CD14-positive monocyte (primary cell): ENCODE measurements at regions not wholly inside any gene's neighbourhood (a gene's known extent, or its start where the extent isn't known, plus 50 kb on each side); places are given as distances from the start of the nearest gene placed in this dataset.

Experiments
- DNase-seq, 3 donors: peaks; one replicate each; pipeline ENCODE4 v3.0.0-alpha.2; 2011 to 2022
- H2AFZ ChIP-seq: 2 replicates; pipeline ENCODE4 v1.6.0; 2012; ENCODE audit warnings: mild to moderate bottlenecking, low read depth, low read length, inconsistent platforms; ENCODE audit not compliant: insufficient read depth, poor library complexity, severe bottlenecking
- H3K27ac ChIP-seq, 2 donors: 1 replicate in 1 of 2; 2 replicates in 1 of 2; pipeline ENCODE4 v1.5.1; 2012 to 2013; ENCODE audit warnings: low read length in 2 of 2, control low read depth in 1 of 2, inconsistent platforms in 1 of 2, low read depth in 1 of 2, mild to moderate bottlenecking in 1 of 2
- H3K27me3 ChIP-seq, 2 donors: one replicate each; pipeline versions ENCODE4 v1.6.0 to v1.6.1; 2011 to 2013; ENCODE audit warnings: low read length in 2 of 2; ENCODE audit not compliant: control insufficient read depth in 2 of 2, insufficient read depth in 2 of 2
- H3K36me3 ChIP-seq, 2 donors: replicated peaks in 1 of 2; 1 replicate in 1 of 2; 2 replicates in 1 of 2; pipeline versions ENCODE4 v1.5.1 to v1.6.1; 2012 to 2013; ENCODE audit warnings: low read length in 2 of 2, control low read depth in 1 of 2, inconsistent platforms in 1 of 2, mild to moderate bottlenecking in 1 of 2; ENCODE audit not compliant: insufficient read depth in 2 of 2, control insufficient read depth in 1 of 2
- H3K4me1 ChIP-seq, 2 donors: 1 replicate in 1 of 2; 2 replicates in 1 of 2; pipeline versions ENCODE4 v1.5.1 to v1.6.1; 2012 to 2013; ENCODE audit warnings: low read length in 2 of 2, control low read depth in 1 of 2, inconsistent platforms in 1 of 2, mild to moderate bottlenecking in 1 of 2, moderate library complexity in 1 of 2; ENCODE audit not compliant: insufficient read depth in 2 of 2, control insufficient read depth in 1 of 2
- H3K4me2 ChIP-seq: replicated peaks from 2 replicates; pipeline ENCODE3; 2012; ENCODE audit warnings: low read length, moderate library complexity, mild to moderate bottlenecking; ENCODE audit not compliant: poor library complexity, severe bottlenecking; ENCODE audit errors: extremely low read depth
- H3K4me3 ChIP-seq, 3 experiments: fragments of 200-600 bp in 1 of 3; sonication (generic) in 1 of 3; replicated peaks in 1 of 3; 1 replicate in 2 of 3; 2 replicates in 1 of 3; pipeline ENCODE4 v1.5.1; 2011 to 2013; ENCODE audit warnings: low read length in 3 of 3, mild to moderate bottlenecking in 3 of 3, control low read depth in 2 of 3, low read depth in 2 of 3, inconsistent platforms in 1 of 3, moderate library complexity in 1 of 3
- H3K79me2 ChIP-seq: 2 replicates; pipeline ENCODE4 v1.6.0; 2012; ENCODE audit warnings: mild to moderate bottlenecking, control low read depth, inconsistent platforms, low read length, moderate library complexity; ENCODE audit not compliant: insufficient read depth
- H3K9ac ChIP-seq: 2 replicates; pipeline ENCODE4 v1.6.0; 2017; ENCODE audit warnings: low read length, mild to moderate bottlenecking; ENCODE audit not compliant: insufficient read depth, poor library complexity, severe bottlenecking
- H3K9me3 ChIP-seq, 2 donors: replicated peaks in 1 of 2; 1 replicate in 1 of 2; 2 replicates in 1 of 2; pipeline versions ENCODE4 v1.5.1 to v1.6.1; 2012 to 2013; ENCODE audit warnings: low read length in 2 of 2, control low read depth in 1 of 2; ENCODE audit not compliant: control insufficient read depth in 1 of 2, insufficient read depth in 1 of 2
- H4K20me1 ChIP-seq: 2 replicates; pipeline ENCODE4 v1.6.0; 2012; ENCODE audit warnings: mild to moderate bottlenecking, low read length, control low read depth, moderate library complexity; ENCODE audit not compliant: insufficient read depth
- H3K27ac Mint-ChIP-seq, 7 donors: one replicate each; pipeline ENCODE4 v1.8.0; 2020; ENCODE audit warnings: mild to moderate bottlenecking in 7 of 7, mixed read lengths in 7 of 7, moderate library complexity in 6 of 7, inconsistent platforms in 2 of 7
- H3K27me3 Mint-ChIP-seq, 3 donors: one replicate each; pipeline ENCODE4 v1.8.0; 2021 to 2022; ENCODE audit warnings: low read depth in 3 of 3, mild to moderate bottlenecking in 3 of 3, mixed read lengths in 3 of 3, moderate library complexity in 3 of 3, inconsistent platforms in 1 of 3
- H3K36me3 Mint-ChIP-seq, 2 donors: one replicate each; pipeline ENCODE4 v1.8.0; 2020; ENCODE audit warnings: mixed read lengths in 2 of 2, inconsistent platforms in 1 of 2, mild to moderate bottlenecking in 1 of 2
- H3K4me1 Mint-ChIP-seq: one replicate; pipeline ENCODE4 v1.8.0; 2020; ENCODE audit warnings: mild to moderate bottlenecking, mixed read lengths
- H3K4me3 Mint-ChIP-seq, 2 donors: one replicate each; pipeline ENCODE4 v1.8.0; 2020; ENCODE audit warnings: mild to moderate bottlenecking in 2 of 2, mixed read lengths in 2 of 2, moderate library complexity in 1 of 2
- H3K9me3 Mint-ChIP-seq, 7 donors: one replicate each; pipeline ENCODE4 v1.8.0; 2020 to 2022; ENCODE audit warnings: mixed read lengths in 7 of 7, mild to moderate bottlenecking in 6 of 7, moderate library complexity in 6 of 7, inconsistent platforms in 2 of 7
- CTCF ChIP-seq: fragments of 200-600 bp; IDR thresholded peaks from one replicate; pipeline ENCODE4 v1.8.0; 2022; ENCODE audit warnings: antibody characterized with exemption, mild to moderate bottlenecking
- WGBS: methylation state at CpG from one replicate; pipeline ENCODE4 v1.1.5; 2013; ENCODE audit warnings: missing lambda C conversion rate; ENCODE audit not compliant: insufficient coverage; 5-methylcytosine and 5-hydroxymethylcytosine counted together
- intact Hi-C, 2 donors: fragments of 100-400 bp; cut with micrococcal nuclease; formaldehyde crosslinking; loops; one replicate each; pipeline versions ENCODE4 v1.15.0 to v1.15.1; 2023

GRCh38 chr1:30485072-30485471 is 238.3 kb downstream of the MATN1 start:
- Histone ChIP-seq H3K4me1 (no peaks in the 10 kb centered on the region), H3K4me2 (no peak overlapping the region), H3K36me3 (no peaks in the 10 kb centered on the region), H3K27ac (no peak overlapping the region), H3K4me3 (no peak overlapping the region), H3K27me3 (no peaks in the 10 kb centered on the region), H2AFZ (no peak overlapping the region), H3K9ac (no peak overlapping the region), H4K20me1 (no peaks in the 10 kb centered on the region), H3K9me3 (peaks cover 45 to 50% of the 10 kb centered on the region in 2 donors), H3K79me2 (no peaks in the 10 kb centered on the region)
- WGBS, result 91% methylated on average over 6 of the region's 6 CpGs
- TF ChIP-seq CTCF, result no peak
- no peak overlapping the region for H3K27ac Mint-ChIP-seq
- DNase-seq, result no peak
- H3K36me3 Mint-ChIP-seq, result no peaks in the 10 kb centered on the region
- H3K4me3 Mint-ChIP-seq, result no peak overlapping the region
- H3K4me1 Mint-ChIP-seq, result no peaks in the 10 kb centered on the region
- intact Hi-C loops, result no loop called here
- peaks cover 22 to 39% (median 36%) of the 10 kb centered on the region in 7 donors for H3K9me3 Mint-ChIP-seq
- H3K27me3 Mint-ChIP-seq, result no peaks in the 10 kb centered on the region

- Histone ChIP-seq H3K4me2 (no peak overlapping the region), H3K27ac (no peak overlapping the region), H3K79me2 (no peaks in the 10 kb centered on the region), H3K9ac (no peak overlapping the region), H3K4me3 (no peak overlapping the region), H3K4me1 (no peaks in the 10 kb centered on the region), H3K36me3 (no peaks in the 10 kb centered on the region), H3K27me3 (no peaks in the 10 kb centered on the region), H2AFZ (no peak overlapping the region), H4K20me1 (no peaks in the 10 kb centered on the region), H3K9me3 (peaks cover 46 to 54% of the 10 kb centered on the region in 2 donors)
- Mint-ChIP-seq H3K9me3 (peaks cover 24 to 43% (median 38%) of the 10 kb centered on the region in 7 donors), H3K27ac (no peak overlapping the region), H3K4me1 (no peaks in the 10 kb centered on the region), H3K4me3 (no peak overlapping the region), H3K27me3 (no peaks in the 10 kb centered on the region), H3K36me3 (no peaks in the 10 kb centered on the region)
- TF ChIP-seq CTCF, result no peak
- intact Hi-C loops, result no loop called here
- no peak for DNase-seq
- WGBS, result 82% methylated on average over 1 of the region's 1 CpG
Observed at GRCh38 chr1:30484668-30485067, 238.7 kb downstream of the MATN1 start.
